CD4-positive, alpha-beta T cell treated with Interleukin-15 for 1 hour (primary cell): ENCODE measurements at regions not wholly inside any gene's neighbourhood (a gene's known extent, or its start where the extent isn't known, plus 50 kb on each side); places are given as distances from the start of the nearest gene placed in this dataset.

Experiments
- DNase-seq: peaks from one replicate; pipeline ENCODE4 v3.0.0-alpha.2; 2020

- DNase-seq, result no peak
Measured at GRCh38 chr2:150606380-150607060, 119.1 kb upstream of the RND3 start.

GRCh38 chr2:150605664-150606063, 118.2 kb upstream of the RND3 start:
- DNase-seq, result no peak

- DNase-seq, result no peak
Measured at GRCh38 chr2:150601280-150602038, 114.0 kb upstream of the RND3 start.

GRCh38 chr2:150599889-150600288, 112.4 kb upstream of the RND3 start:
- no peak for DNase-seq

GRCh38 chr2:150598383-150598782, 110.9 kb upstream of the RND3 start:
- DNase-seq, result no peak

DNA sequence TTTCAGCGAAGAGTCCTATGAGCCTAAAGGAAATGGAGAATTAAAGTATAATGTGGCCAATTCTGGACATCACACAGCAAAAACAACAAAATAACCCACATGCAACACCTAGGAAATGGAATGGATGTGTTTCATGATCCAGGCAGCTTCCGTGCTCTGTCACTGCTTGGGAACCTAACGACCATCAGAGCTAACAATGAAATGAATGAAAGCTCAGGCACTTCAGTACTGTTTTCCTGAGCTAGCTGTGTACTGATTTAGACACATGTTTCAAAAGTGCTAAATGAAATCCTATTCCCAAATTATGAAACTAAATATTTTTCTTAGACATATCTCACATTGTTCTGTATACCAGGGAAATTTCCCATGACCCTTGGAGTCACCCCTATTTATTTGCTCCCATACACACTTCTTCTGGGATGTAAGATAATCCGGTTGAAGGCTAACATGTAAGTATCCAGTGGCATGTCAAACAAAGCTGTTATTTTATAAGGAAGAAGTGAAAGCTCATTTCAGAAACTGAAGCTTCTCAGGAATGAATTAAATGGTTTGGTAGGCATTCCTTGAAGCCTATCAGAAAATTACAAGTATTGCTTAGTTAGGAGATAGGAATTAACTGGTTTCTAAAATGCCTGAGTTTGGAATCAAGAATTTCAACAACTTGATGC, 108.5 kb upstream of the RND3 start:
- no peak for DNase-seq

DNA sequence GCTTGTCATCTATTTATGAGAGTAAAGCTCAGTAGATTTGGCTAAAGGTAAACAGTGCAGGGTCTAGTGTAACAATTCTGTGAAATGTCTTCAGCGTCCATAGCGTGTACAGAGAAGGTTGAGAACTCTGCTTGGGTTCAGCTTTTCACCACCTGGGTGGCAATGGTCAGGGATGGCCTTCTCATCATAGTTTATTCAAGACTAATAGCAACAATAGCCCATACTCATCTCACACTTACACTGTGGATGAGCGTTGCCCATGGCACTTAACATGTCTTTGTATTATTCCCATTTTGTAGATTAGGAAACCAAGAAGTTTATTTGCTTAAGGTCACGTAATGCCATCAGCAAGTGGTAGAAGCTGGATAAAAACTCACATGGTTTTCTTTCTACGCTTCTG, 106.8 kb upstream of the RND3 start:
- DNase-seq, result no peak

GRCh38 chr2:150591496-150592285, 104.2 kb upstream of the RND3 start:
- no peak for DNase-seq

- DNase-seq, result no peak
Measured at GRCh38 chr2:150589681-150590080, 102.2 kb upstream of the RND3 start.

- no peak for DNase-seq
Measured at GRCh38 chr2:150588506-150588870, 101.0 kb upstream of the RND3 start.

DNA sequence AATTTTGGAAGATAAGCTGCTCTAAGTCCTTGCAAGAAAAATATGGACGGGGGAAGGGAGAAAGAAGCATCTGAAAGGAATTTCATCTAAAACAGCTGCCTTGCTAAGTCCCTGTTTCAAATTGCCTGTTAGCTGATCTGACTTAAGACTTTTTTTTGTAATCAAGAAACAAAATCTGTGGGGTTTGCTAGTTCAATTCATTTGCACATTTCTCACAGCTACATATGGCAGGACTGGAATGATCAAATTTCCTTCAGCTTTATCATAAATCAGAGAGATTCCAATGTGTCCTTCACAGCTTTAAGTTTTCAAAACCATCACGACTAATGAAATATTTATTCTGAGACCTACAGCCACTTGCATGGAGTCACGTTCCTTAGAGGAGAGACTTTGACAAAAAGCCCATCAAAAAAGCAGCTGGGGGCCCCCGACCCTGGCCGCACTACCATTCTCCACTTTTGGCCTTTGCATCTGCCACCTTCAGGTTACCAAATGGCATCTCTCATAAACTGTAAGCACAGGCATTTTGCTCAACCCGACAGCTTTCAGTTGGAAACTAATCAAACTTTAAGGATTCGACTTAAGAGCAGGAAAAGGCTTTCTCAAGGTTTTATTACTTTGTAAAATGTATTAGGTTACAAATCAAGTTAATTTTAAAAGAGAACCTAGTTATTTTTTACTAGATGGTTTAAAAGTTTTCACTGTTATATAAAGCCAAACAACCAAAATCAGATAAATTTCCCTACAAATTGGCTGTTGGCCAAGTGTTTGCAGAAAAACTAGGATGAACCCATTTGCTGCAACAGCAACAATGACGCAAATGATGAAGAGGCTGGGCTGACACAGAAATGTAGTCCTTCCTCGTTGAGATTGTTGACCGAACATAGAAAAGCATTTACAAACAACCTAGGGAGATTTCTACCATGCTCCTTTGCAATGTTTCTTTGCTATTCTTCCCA, 100.4 kb upstream of the RND3 start:
- DNase-seq, result no peak

GRCh38 chr2:150586858-150587257, 99.4 kb upstream of the RND3 start:
- no peak for DNase-seq

GRCh38 chr2:150585221-150585971, 97.9 kb upstream of the RND3 start:
- DNase-seq, result no peak

DNA sequence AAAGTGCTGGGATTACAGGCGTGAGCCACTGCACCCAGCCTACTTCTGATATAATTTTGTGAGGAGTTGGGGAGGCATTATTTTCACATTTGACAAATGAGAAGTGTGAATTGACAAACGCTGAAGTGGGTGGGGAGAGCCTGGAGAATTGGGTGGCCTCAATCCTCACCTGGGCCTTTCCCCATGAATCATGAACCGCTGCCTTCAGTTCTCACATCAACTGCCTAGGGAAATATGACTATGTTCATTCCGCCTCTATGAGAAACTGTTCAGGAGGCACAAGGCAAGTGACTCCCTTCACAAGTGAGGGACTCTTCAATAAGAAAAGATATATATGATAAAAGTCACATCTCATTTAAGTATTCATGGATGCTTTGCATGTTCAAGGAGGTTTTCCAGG, 96.6 kb upstream of the RND3 start:
- DNase-seq, result no peak

- DNase-seq, result no peak
Measured at GRCh38 chr2:150581717-150582472, 94.4 kb upstream of the RND3 start.

GRCh38 chr2:150578481-150578880, 91.0 kb upstream of the RND3 start:
- DNase-seq, result no peak

GRCh38 chr2:150575861-150576260, 88.4 kb upstream of the RND3 start:
- DNase-seq, result no peak

DNA sequence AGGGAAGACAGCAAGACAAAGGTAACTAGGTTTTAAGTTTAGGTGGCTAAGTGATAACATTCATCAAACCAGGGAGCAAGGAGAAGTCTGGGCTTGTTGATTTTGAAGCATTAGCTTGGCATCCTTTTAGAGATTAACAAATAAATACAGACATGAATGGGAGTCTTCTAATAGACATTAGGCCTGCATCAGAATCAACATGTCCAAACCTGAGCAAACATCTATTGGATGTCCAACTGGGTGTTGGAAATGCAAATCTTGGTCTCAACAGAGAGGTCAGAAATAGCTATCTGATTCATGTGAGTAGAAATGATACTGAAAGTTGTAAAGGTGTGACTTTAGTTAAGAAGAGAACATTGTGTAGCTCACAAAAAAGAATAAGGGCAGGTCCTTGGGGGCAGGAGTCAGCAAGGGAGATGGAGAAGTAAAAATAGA, 85.5 kb upstream of the RND3 start:
- DNase-seq, result no peak

DNA sequence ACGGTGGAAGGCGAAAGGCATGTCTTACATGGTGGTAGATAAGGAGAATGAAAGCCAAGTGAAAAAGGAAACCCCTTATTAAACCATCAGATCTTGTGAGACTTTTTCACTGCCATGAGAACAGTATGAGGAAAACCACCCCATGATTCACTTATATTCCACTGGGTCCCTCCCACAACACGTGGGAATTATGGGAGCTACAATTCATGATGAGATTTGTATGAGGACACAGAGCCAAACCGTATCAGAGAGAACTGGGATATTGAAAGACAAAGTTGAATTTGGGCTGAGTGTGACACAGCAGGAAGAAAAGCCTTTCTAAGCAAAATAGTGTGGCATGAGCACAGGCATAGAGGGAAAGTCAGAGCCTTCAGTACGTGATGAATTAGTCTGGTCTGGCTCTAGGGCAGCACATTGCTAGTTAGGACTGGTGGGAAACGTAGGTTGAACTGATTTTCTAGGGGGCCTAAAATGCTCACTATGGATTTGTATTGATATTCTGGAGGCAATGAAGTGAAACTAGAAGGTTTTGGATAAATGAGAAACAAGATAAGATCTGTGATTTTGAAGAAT, 84.8 kb upstream of the RND3 start:
- DNase-seq, result no peak

DNA sequence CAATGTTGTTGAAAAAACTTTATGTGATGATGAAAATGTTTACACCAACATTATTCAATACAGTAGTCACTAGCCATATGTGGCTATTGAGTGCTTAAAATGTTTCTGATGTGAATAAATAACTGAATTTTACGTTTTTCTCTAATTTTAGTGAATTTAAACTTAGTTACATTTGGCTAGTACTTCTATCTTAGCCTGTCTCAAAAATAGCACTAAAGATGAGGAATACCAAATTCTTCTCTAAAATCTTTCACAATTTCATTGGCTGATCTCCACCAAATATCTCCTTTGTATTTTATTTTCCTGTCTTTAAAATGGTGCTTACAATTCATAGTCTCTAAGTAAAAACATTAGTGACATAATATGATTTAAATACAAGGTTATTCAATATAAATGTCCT, 83.7 kb upstream of the RND3 start:
- DNase-seq, result no peak
